HepG2 (cell line): ENCODE measurements at regions not wholly inside any gene's neighbourhood (a gene's known extent, or its start where the extent isn't known, plus 50 kb on each side); places are given as distances from the start of the nearest gene placed in this dataset.

Experiments
- ELF4 ChIP-seq: sonication (generic); formaldehyde crosslinking; IDR thresholded peaks from 2 replicates; pipeline ENCODE4 v1.5.0; 2020; ENCODE audit warnings: missing genetic modification reagents, mild to moderate bottlenecking, moderate library complexity, borderline replicate concordance
- HOMEZ ChIP-seq: IDR thresholded peaks from 2 replicates; pipeline ENCODE4 v1.6.1; 2016; ENCODE audit warnings: low read depth
- TCF7 ChIP-seq: sonication (generic); IDR thresholded peaks from 2 replicates; pipeline ENCODE4 v1.6.1; 2016; ENCODE audit warnings: antibody characterized with exemption, low read depth
- ZBTB44 ChIP-seq: sonication (generic); formaldehyde crosslinking; IDR thresholded peaks from 2 replicates; pipeline ENCODE4 v1.4.0; 2020; ENCODE audit warnings: missing genetic modification reagents
- ZNF280D ChIP-seq: sonication (generic); formaldehyde crosslinking; IDR thresholded peaks from 2 replicates; pipeline ENCODE4 v1.5.1; 2020; ENCODE audit warnings: mild to moderate bottlenecking, missing genetic modification reagents

GRCh38 chr5:117487556-117487955 lies 912.9 kb upstream of the SEMA6A start:
- no peak for TF ChIP-seq HOMEZ
- no peak for TF ChIP-seq ZNF280D (CRISPR knock-in tag)
- TF ChIP-seq ZBTB44 = no peak
- no peak for TF ChIP-seq TCF7
- TF ChIP-seq ELF4 = no peak
